Cardiac septum (tissue), 1 donor: ENCODE measurements at regions not wholly inside any gene's neighbourhood (a gene's known extent, or its start where the extent isn't known, plus 50 kb on each side); places are given as distances from the start of the nearest gene placed in this dataset.

Experiments used
- DNase-seq: peaks from one replicate; pipeline ENCODE4 v3.0.0-alpha.2; 2020; ENCODE audit warnings: low spot score
- intact Hi-C: fragments of 100-400 bp; cut with DNase I; formaldehyde crosslinking; loops from one replicate; pipeline ENCODE4 v1.14.0; 2022
- donor health status: DM: no; HTN: no; CAD: no.

- intact Hi-C loops: no loop called here
- DNase-seq: no peak
Observed at GRCh38 chr1:192238421-192238820, 78.4 kb upstream of the RGS21 start.

- intact Hi-C loops: no loop called here
- DNase-seq: no peak
Observed at GRCh38 chr1:192243721-192244120, 73.1 kb upstream of the RGS21 start.

- peak; percentile 72 for DNase-seq
- intact Hi-C loops: no loop called here
Observed at GRCh38 chr1:192251735-192252134, 65.1 kb upstream of the RGS21 start.

- DNase-seq: no peak
- intact Hi-C loops: no loop called here
Observed at GRCh38 chr1:192252776-192253175, 64.0 kb upstream of the RGS21 start.

- intact Hi-C loops: no loop called here
- no peak for DNase-seq
Observed at GRCh38 chr1:192256674-192257334, 60.0 kb upstream of the RGS21 start.

GRCh38 chr1:192260076-192260475, 56.7 kb upstream of the RGS21 start:
- DNase-seq: no peak

GRCh38 chr1:192261476-192261875, 55.3 kb upstream of the RGS21 start:
- no peak for DNase-seq
- intact Hi-C loops: no loop called here

More at GRCh38 chr1:192260076-192260475, 56.7 kb upstream of the RGS21 start:
- intact Hi-C loops: no loop called here

GRCh38 chr1:192263436-192263835, 53.4 kb upstream of the RGS21 start:
- intact Hi-C loops: no loop called here
- no peak for DNase-seq

GRCh38 chr1:192265516-192266173, 51.1 kb upstream of the RGS21 start:
- intact Hi-C loops: no loop called here
- no peak for DNase-seq

GRCh38 chr1:192266645-192267044, 50.1 kb upstream of the RGS21 start:
- no peak for DNase-seq
- intact Hi-C loops: no loop called here
